DMS114 treated with DMSO at 0.1 percent for 48 hours (cell line): ENCODE measurements at regions not wholly inside any gene's neighbourhood (a gene's known extent, or its start where the extent isn't known, plus 50 kb on each side); places are given as distances from the start of the nearest gene placed in this dataset.

ENCODE experiments used
- DNase-seq: peaks from one replicate; lab custom pipeline; 2025; ENCODE audit not compliant: unreplicated experiment; lab: John Stamatoyannopoulos, UW

DNA sequence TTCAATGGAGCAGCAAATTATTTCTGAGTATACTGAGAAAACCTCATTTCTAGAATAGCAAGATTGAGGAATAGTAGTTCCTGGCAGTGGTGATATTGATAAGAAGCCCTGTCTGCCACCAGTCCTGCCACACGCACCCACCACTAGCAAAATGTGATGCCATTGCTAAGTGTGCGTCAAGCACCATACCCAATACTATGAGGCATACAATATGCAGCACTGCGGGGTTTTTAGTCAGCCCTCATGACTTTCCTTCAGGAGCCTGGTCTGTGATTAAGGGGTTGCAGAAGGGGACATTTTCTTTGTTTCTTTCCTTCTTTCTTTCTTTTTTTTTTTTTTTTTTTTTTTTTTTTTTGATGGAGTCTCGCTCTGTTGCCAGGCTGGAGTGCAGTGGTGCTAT lies 128.7 kb upstream of the USP38 start:
- no peak for DNase-seq

DNA sequence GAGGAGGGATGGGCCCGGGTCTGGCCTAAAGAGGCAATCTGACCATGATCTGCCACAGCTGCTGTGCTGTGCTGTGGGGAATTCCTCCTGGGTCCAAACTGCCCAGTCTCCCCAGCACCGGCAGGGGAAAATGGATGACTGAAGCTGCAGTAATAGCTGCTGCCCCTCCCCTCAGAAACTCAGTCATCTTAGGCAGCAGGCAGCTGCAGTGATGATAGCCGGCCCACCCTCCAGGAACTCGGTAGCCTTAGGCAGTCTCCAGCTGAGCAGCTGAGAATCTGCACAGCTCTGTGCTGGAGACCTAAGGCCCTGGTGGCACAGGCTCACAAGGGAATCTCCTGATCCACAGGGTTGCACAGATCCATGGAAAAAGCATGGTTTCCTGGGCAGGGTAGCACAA lies 113.4 kb upstream of the USP38 start:
- DNase-seq: no peak

DNA sequence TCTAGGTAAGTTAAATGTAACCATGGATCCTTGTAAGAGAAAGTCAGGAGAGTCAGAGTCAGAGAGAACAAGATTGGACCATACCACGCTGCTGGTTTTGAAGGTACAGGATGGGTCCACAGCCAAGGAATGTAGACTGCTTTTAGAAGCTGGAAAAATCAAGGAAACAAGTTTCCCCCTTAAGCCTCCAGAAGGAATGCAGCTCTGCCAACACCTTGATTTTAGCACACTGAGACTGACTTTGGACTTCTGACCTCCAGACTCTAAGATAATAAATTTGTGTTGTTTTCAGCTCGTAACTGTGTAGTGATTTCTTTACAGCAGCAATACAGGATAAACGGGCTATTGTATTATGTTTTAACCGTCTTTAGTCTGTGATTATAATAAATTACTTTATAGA lies 108.0 kb upstream of the USP38 start:
- DNase-seq: no peak

DNA sequence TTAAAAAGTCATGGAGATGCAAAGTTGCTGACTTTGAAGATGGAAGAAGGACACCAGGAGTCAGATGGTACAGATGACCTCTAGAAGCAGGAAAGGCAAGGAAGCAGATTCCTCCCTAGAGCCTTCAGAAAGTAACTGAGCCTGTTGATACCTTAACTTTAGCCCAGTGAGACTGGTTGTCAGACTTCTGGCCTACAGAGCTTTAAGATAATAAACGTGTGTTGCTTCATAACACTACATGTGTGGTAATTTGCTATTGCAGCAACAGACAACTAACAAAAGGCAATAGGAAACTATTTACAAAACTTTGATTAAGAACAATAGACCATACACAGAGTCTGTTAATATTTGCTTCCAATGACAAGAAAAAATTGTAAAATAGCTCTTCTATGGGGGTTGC lies 102.0 kb upstream of the USP38 start:
- no peak for DNase-seq

GRCh38 chr4:143083756-143084472 lies 100.8 kb upstream of the USP38 start:
- DNase-seq: no peak

DNA sequence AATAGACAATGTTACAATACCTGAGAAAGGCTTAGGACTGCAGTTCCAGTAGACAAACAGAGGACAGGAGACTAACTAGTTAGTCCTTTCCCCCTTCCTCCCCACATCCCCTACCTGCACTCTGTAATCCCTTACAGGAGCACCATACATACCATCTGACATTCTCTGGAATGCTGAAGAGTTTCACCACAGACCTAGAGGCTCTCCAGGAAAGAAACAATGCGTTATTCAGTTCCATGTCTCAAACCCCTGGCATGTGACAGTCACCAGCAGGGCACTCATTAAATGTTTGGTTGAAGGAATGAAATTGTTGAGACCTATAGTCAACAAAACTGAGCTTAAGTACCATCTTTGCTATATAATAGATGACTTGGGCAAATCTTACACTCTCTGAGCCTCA lies 100.2 kb upstream of the USP38 start:
- DNase-seq: no peak

- no peak for DNase-seq
Measured at GRCh38 chr4:143085224-143085623, 99.5 kb upstream of the USP38 start.

GRCh38 chr4:143085659-143086058 lies 99.1 kb upstream of the USP38 start:
- DNase-seq: no peak

- no peak for DNase-seq
Measured at GRCh38 chr4:143089291-143089690, 95.4 kb upstream of the USP38 start.

- DNase-seq: no peak
Measured at GRCh38 chr4:143089847-143090246, 94.9 kb upstream of the USP38 start.

DNA sequence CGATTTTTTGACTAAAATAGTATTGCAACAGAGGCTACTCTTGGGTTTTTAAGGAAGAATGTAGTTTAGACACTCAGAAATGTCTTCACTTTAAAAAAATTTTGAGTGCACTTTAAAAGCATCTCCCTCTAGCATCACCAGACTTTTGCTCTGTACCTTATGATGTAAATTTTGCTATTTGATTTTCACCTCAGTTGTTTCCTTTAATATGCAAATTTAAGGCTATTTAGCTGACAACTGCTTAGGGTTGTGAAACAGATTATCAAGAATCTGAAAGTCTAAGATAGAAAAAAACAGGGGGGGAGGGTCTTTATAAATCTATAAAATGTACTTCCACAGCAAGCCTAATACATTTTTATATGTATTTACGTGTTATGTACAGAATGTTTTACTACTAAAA lies 92.9 kb upstream of the USP38 start:
- no peak for DNase-seq

DNA sequence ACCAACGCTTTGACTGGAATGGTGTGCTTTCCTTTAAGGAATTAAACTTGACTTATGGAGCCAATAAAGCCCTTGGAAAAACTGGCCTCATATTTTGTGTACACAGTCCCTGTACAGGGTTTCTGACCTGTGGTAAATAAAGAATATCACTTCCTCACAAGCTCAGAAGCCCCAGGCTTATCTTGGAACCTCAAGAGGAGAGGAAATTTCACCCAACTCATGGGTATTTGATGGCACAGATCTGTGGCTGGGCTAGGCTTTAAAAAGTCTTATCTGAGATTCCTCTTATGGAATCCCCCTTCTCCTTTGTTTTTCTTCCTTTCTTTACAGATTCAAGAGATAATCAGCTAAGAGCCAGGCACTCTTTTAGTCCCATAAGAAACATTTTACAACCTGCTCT lies 89.3 kb upstream of the USP38 start:
- no peak for DNase-seq

DNA sequence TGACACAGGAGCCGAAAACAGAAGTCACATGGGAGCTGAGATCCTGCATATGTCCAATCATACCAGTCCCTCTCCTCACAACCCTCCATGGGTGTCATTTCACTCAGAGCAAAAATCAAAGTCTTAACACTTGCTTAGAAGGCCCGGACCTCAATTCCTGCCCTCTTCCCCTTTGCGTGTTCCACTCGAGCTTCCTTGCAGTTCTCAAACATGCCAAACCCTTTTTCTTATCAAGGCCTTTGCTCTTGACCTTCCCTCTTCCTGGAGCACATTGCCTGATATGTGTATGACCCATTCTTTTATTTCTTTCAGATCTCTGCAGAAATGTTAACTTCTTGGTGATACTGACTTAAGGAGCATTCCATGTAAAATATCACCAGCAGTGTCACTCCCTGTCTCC lies 87.0 kb upstream of the USP38 start:
- no peak for DNase-seq

DNA sequence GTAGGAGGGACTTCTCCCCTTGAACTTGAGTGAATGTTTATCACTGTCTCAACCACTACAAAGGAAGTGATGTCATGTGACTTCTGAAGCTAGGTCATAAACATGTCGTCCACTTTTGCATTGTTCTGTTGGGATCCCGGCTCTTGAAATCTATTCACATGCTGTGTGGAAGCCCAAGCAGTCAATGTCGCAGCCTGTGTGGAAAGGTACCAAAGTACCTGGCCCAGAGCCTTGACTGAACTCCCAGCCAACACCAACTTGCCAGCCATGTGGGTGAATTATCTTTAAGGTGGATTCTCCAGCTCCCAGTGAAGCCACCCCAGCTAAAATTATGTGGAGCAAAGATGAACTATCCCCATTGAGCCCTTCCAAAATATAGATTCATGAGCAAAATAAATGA lies 85.0 kb upstream of the USP38 start:
- no peak for DNase-seq

GRCh38 chr4:143109376-143109775 lies 75.3 kb upstream of the USP38 start:
- DNase-seq: no peak

DNA sequence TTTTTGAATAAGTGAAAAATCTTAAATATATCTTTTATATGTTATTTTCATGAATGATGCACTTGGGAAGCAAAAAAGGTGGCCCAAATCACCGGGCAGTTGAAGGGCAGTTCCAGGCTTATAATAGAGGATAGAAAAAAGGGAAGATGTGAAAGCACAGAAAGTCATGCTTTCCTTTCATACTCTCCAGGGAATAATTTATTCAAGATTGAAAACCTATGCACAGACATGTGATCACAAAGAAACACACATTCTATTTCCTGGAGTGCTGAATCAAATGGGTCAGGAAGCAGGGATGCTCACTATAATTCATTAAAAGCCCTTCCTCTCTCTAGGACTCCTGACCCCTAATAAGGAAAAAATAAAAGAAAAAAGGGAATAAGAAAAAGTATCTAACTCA lies 66.1 kb upstream of the USP38 start:
- no peak for DNase-seq

- DNase-seq: no peak
Measured at GRCh38 chr4:143127621-143128020, 57.1 kb upstream of the USP38 start.

- no peak for DNase-seq
Measured at GRCh38 chr4:143133977-143134376, 50.7 kb upstream of the USP38 start.
